Mammary epithelial cell (primary cell): ENCODE measurements at regions not wholly inside any gene's neighbourhood (a gene's known extent, or its start where the extent isn't known, plus 50 kb on each side); places are given as distances from the start of the nearest gene placed in this dataset.

Experiments
- EZH2 ChIP-seq: IDR thresholded peaks from 2 replicates; pipeline ENCODE4 v1.6.1; 2012; ENCODE audit warnings: low read length, inconsistent platforms, borderline replicate concordance
- TF ChIP-seq, protein P1 (sequence below), 2 donors: IDR thresholded peaks in 1 of 2; conservative IDR thresholded peaks in 1 of 2; 2 replicates each; pipeline ENCODE4 v1.5.1; 2011 to 2012; ENCODE audit warnings: inconsistent platforms in 2 of 2, low read length in 2 of 2, mild to moderate bottlenecking in 2 of 2, control low read depth in 1 of 2, low read depth in 1 of 2; ENCODE audit not compliant: insufficient read depth in 1 of 2; ENCODE audit errors: extremely low read depth in 1 of 2

DNA sequence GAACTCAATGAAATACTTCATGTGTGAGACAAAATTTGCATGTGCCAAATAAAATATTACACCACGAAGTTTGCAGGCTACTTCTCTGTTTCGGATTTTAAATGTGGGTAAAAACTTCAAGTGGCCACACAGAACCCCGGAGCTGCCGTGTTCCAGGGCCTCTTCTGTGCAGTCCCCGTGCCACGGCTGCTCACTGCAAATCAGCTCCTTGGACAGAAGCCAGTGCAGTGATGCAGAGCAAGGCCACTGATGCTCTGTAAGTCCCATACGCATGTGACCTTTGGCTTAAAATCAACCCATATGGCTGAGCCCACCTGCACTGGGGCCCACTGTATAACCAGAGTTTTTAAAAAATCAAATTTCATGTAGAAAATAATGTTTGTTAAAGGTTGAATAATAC is 1309.4 kb downstream of the TBC1D22A start:
- TF ChIP-seq, protein P1, sequence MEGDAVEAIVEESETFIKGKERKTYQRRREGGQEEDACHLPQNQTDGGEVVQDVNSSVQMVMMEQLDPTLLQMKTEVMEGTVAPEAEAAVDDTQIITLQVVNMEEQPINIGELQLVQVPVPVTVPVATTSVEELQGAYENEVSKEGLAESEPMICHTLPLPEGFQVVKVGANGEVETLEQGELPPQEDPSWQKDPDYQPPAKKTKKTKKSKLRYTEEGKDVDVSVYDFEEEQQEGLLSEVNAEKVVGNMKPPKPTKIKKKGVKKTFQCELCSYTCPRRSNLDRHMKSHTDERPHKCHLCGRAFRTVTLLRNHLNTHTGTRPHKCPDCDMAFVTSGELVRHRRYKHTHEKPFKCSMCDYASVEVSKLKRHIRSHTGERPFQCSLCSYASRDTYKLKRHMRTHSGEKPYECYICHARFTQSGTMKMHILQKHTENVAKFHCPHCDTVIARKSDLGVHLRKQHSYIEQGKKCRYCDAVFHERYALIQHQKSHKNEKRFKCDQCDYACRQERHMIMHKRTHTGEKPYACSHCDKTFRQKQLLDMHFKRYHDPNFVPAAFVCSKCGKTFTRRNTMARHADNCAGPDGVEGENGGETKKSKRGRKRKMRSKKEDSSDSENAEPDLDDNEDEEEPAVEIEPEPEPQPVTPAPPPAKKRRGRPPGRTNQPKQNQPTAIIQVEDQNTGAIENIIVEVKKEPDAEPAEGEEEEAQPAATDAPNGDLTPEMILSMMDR (conservative IDR thresholded peaks at IDR 0.05 in 1 of 2, IDR thresholded peaks at IDR 0.05 in 1 of 2; ENCODE audit: extremely low read depth in 1 of 2, insufficient read depth in 1 of 2, low read depth in 1 of 2, low read length in 2 of 2): no peak
- TF ChIP-seq EZH2: no peak
